ENCODE measurements at regions not wholly inside any gene's neighbourhood (a gene's known extent, or its start where the extent isn't known, plus 50 kb on each side); places are given as distances from the start of the nearest gene placed in this dataset.
"Not testable (repeated sequence)": the region's sequence is repeated elsewhere in the genome, so short reads cannot be mapped to it uniquely, and the experiment has no call there.

- Histone ChIP-seq H3K27ac (no peak overlapping the region), H3K27me3 (no peaks in the 10 kb centered on the region), H3K9me3 (no peaks in the 10 kb centered on the region), H3K4me1 (ENCODE audit: control insufficient read depth in 1 of 2, insufficient read depth in 1 of 2, low read depth in 1 of 2, low read length in 1 of 2) (no peaks in the 10 kb centered on the region), H3K4me3 (ENCODE audit: low read depth in 1 of 2, low read length in 1 of 2) (no peak overlapping the region), H3K36me3 (no peaks in the 10 kb centered on the region)
- TF ChIP-seq CTCF (IDR thresholded peaks at IDR 0.05) = no peak
Observed at GRCh38 chr2:65980531-65980930, 454.4 kb upstream of the MEIS1 start.

GRCh38 chr2:65979446-65979845, 455.5 kb upstream of the MEIS1 start:
- Histone ChIP-seq H3K9me3 (no peaks in the 10 kb centered on the region), H3K36me3 (no peaks in the 10 kb centered on the region)
- TF ChIP-seq CTCF (IDR thresholded peaks at IDR 0.05) = no peak

GRCh38 chr2:65974067-65974723, 460.7 kb upstream of the MEIS1 start:
- H3K4me1 ChIP-seq (ENCODE audit: control insufficient read depth in 1 of 2, insufficient read depth in 1 of 2, low read depth in 1 of 2, low read length in 1 of 2) = no peaks in the 10 kb centered on the region
- H3K27me3 ChIP-seq = peaks cover 4% of the 10 kb centered on the region
- H3K4me3 ChIP-seq (ENCODE audit: low read depth in 1 of 2, low read length in 1 of 2) = no peak overlapping the region
- no peak for TF ChIP-seq CTCF (IDR thresholded peaks at IDR 0.05)
- no peak overlapping the region for H3K27ac ChIP-seq
- no peaks in the 10 kb centered on the region for H3K9me3 ChIP-seq
- H3K36me3 ChIP-seq = no peaks in the 10 kb centered on the region

More at GRCh38 chr2:65979446-65979845, 455.5 kb upstream of the MEIS1 start:
- Histone ChIP-seq H3K27me3 (no peaks in the 10 kb centered on the region), H3K4me3 (ENCODE audit: low read depth in 1 of 2, low read length in 1 of 2) (no peak overlapping the region), H3K4me1 (ENCODE audit: control insufficient read depth in 1 of 2, insufficient read depth in 1 of 2, low read depth in 1 of 2, low read length in 1 of 2) (no peaks in the 10 kb centered on the region), H3K27ac (no peak overlapping the region)

GRCh38 chr2:65969161-65969560, 465.8 kb upstream of the MEIS1 start:
- Histone ChIP-seq H3K9me3 (no peaks in the 10 kb centered on the region), H3K27ac (no peak overlapping the region), H3K36me3 (no peaks in the 10 kb centered on the region), H3K4me3 (ENCODE audit: low read depth in 1 of 2, low read length in 1 of 2) (no peak overlapping the region), H3K4me1 (ENCODE audit: control insufficient read depth in 1 of 2, insufficient read depth in 1 of 2, low read depth in 1 of 2, low read length in 1 of 2) (no peaks in the 10 kb centered on the region), H3K27me3 (peaks cover 4% of the 10 kb centered on the region)
- TF ChIP-seq CTCF (IDR thresholded peaks at IDR 0.05) = no peak

GRCh38 chr2:65963303-65963702, 471.6 kb upstream of the MEIS1 start:
- H3K9me3 ChIP-seq; H3K4me3 ChIP-seq (ENCODE audit: low read depth in 1 of 2, low read length in 1 of 2); H3K27me3 ChIP-seq; H3K4me1 ChIP-seq (ENCODE audit: control insufficient read depth in 1 of 2, insufficient read depth in 1 of 2, low read depth in 1 of 2, low read length in 1 of 2); H3K27ac ChIP-seq; H3K36me3 ChIP-seq: not testable (repeated sequence)

GRCh38 chr2:65960953-65961352, 474.0 kb upstream of the MEIS1 start:
- no peak overlapping the region for H3K27ac ChIP-seq
- no peaks in the 10 kb centered on the region for H3K27me3 ChIP-seq
- no peak for TF ChIP-seq CTCF (IDR thresholded peaks at IDR 0.05)
- H3K4me3 ChIP-seq (ENCODE audit: low read depth in 1 of 2, low read length in 1 of 2) = no peak overlapping the region
- no peaks in the 10 kb centered on the region for H3K9me3 ChIP-seq
- H3K4me1 ChIP-seq (ENCODE audit: control insufficient read depth in 1 of 2, insufficient read depth in 1 of 2, low read depth in 1 of 2, low read length in 1 of 2) = no peaks in the 10 kb centered on the region
- no peaks in the 10 kb centered on the region for H3K36me3 ChIP-seq
